ENCODE measurements at regions not wholly inside any gene's neighbourhood (a gene's known extent, or its start where the extent isn't known, plus 50 kb on each side); places are given as distances from the start of the nearest gene placed in this dataset.

DNA sequence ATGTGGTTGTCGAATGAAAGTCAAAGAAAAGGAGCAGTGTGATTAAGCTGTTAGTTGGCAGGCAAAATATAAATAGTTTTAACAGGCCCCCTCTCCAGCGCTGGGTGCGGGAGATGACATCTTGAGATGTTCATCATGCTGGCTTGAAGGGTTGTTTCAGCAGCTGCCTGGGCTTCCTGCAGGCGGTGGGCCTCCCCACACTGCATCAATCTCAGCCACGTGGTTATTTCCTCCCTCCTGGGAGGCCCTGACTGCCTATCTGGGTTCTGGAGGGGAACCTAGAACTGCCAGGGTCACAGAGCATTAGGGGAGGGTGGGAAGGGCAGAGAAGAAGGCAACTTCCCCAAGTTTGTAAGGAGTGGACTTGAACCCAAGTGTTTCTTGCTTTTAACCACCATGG lies 173.3 kb upstream of the SYT13 start:
- TF ChIP-seq POLR2A (IDR thresholded peaks at IDR 0.05) (no peak), CTCF (IDR thresholded peaks at IDR 0.05) (no peak)
